ENCODE measurements at regions not wholly inside any gene's neighbourhood (a gene's known extent, or its start where the extent isn't known, plus 50 kb on each side); places are given as distances from the start of the nearest gene placed in this dataset.

DNA sequence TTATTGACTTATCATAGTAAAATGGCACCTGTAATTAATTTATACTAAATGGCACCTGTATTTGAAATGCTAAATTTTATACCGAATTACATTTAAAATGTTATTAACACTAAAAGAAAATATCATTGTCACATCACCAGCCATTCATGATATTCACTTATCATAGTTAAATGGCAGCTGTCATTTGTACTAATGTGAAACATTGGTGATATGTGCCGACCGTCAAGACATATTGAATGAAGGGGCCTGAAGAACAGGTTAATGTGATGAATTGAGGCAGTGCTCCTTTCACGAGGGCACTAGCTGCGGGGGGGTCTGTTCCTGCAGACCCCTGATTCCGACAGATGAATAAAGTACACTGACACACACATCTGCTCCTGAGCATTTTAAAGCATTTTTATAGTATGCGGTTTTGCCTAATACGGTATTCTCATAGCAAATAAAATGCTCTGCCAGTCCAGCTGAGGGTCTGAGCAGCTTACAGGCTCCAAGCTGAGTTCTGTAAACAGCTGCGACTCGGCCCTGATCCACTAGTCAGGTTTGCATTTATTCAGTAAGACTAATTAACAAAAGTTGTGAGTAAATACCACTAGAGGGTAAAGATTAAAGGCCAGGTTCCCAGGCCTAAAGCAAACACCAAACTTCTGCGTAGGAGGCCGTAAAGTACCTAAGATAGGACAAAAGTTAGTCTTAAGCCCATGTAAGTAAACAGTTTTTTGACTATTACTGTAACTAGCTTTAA lies 593.4 kb upstream of the NETO1 start:
- no peak for DNase-seq (ENCODE audit: low spot score)
- in situ Hi-C loops (cut with HindIII; ENCODE audit: low sequenced_read_pairs): no loop called here

DNA sequence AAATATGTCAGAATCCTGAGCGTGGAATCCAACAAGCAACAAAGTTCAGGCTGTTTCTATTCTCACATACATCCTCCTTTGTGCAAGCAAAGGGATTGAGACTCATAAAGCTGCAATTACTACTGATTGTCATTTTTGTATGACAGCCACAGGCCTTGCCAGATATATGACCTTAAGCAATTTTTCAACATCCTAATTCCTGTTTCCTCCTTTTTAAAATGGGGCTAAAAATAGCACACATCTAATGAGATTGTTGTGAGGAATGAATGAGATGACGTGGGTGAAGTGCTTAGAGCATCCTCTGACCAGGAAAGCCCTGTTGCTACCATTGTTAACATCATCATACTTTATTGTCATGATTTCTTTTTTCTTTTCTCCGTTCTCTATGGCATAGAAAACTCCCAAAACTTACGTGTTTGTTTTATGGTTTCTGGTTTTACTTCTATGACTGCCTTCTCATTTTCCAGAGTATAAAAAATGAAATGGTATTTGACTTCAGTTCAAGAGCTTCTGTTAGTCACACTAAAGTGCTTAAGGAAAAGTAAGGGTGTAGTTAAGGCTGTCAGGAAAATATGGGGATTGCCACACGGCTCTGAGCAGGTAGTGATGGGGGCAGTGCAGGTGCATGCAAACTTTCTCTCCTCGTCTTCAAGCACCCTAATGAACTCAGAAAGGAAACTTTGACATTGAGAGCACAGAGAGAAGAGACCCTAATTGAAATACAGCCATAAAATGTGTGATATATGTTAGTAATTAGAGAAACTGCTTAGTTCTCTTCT lies 590.6 kb upstream of the NETO1 start:
- in situ Hi-C loops (cut with HindIII; ENCODE audit: low sequenced_read_pairs): no loop called here
- DNase-seq (ENCODE audit: low spot score): no peak

DNA sequence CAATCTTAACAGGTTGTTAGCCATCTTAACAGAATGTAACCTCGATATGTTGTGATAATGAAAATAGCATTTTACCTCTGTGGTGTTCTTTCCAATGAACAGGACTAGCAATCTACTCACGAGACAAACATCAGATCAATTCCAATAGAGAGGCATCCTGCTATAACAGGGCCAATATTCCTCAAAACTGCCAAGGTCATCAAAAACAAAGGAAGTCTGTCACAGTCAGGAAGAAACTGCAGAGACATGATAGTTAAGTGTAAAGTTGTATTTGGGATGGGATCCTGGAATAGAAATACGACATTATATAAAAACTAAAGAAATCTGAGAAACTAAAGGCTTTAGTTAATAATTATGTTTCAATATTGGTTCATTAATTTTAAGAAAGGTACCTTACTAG lies 588.9 kb upstream of the NETO1 start:
- in situ Hi-C loops (cut with HindIII; ENCODE audit: low sequenced_read_pairs): no loop called here
- no peak for DNase-seq (ENCODE audit: low spot score)

DNA sequence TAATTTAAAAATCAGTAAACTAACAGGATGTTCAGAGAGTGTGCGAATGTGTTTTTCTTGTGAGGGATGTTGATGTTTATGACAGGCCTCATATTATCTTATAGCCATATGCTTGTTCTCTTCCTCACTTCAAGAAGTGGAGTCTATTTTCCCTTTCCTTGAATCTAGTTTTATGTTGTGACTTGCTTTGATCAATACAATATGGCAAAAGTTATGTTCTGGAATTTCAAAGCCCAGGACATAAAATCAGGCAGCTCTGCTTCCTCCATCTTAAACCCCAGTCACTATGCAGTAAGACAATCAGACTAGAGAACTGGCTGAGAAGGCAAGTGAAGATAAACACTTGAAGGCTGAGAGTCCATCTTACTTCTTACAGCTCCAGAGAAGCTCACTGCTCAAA lies 585.1 kb upstream of the NETO1 start:
- in situ Hi-C loops (cut with HindIII; ENCODE audit: low sequenced_read_pairs): no loop called here
- DNase-seq (ENCODE audit: low spot score): no peak

DNA sequence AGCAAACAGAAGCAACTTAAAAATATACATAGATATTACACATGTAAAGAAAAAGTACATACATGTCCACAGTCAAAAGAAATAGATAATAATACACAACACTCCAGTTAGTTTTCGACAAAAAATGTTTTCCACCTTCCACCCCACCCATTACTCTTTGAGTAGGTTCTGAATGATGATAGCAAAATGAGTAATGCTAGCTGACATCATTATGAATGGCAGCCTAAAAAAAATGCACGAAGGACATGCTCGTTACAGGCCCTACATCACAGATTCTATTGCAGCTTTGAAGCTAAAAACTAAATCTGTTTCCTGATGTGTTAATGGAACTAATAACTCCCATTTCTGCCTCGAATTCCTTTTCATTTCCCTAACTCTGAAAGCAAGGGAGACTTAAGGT lies 578.7 kb upstream of the NETO1 start:
- DNase-seq (ENCODE audit: low spot score): no peak
- in situ Hi-C loops (cut with HindIII; ENCODE audit: low sequenced_read_pairs): no loop called here

DNA sequence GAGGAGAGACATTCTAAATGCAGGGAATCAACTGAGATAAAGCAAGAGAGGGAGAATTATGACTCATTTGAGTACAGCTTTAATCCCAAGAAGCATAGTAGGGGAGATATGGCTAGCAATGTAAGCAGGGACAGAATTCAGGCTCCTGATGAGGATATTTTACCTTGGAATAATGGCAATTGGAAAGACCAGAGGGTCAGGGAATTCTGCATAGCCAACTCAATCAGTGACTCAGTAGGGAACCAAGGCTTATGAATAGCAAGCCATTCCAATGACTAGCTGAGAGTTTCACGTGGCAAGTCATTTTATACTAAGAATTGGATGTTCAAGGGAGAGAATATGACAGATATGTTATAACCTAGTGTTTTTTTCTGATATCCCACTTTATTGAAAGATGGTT lies 563.8 kb upstream of the NETO1 start:
- in situ Hi-C loops (cut with HindIII; ENCODE audit: low sequenced_read_pairs): no loop called here

DNA sequence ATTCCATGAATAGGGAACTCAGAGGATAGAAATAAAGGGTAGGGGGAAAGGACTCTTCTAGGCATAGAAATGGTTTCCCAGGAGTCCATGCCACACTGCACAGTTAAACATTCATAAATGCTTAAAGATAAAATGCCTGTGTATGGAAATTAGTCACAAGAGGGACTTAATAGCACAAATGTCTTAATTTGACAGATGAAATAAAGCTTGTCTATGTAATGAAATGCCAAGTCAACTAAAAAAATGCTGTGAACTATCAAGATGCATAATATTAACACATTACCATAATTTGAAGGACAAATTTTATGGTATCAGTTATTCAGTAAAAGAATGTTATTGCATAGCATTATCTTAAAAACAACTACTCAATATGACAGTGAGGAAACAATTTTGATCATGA lies 553.2 kb upstream of the NETO1 start:
- in situ Hi-C loops (cut with HindIII; ENCODE audit: low sequenced_read_pairs): no loop called here
- DNase-seq (ENCODE audit: low spot score): no peak

More for the DNA sequence above, 563.8 kb upstream of the NETO1 start:
- DNase-seq (ENCODE audit: low spot score): no peak

DNA sequence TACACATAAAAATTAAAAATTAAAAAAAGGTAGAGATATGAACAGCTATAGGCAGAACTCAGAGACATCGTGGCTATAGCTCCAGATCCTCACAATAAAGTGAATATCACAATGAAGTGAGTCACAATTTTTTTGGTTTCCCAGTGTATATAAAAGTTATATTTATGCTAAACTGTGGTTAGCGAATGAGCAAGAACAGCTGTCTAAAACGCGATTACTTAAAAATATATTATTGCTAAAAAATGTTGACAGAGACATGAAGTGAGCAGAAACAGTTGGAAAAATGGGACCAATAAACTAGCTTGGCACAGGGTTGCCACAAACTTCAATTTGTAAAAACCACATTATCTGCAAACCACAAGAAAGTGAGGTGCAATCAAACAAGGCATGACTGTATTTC lies 551.7 kb upstream of the NETO1 start:
- DNase-seq (ENCODE audit: low spot score): no peak
- in situ Hi-C loops (cut with HindIII; ENCODE audit: low sequenced_read_pairs): no loop called here

DNA sequence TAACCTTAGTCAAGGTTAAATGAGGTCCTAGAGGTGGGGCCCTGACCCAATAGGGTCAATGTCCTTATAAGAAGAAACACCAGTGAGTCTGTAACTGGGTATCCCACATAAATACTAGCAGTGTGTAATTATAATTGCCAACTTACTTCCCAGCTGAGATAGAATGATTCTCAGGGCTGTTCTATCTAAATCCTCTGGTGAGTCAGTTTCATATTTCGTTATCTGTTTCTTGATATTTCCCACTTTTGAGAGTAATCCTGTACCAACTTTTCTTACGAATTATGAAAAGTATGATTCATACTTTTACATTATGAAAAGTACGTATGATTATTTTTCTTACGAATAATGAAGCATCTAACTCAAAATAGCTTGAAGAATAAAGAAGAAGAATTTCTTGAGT lies 546.8 kb upstream of the NETO1 start:
- in situ Hi-C loops (cut with HindIII; ENCODE audit: low sequenced_read_pairs): no loop called here

DNA sequence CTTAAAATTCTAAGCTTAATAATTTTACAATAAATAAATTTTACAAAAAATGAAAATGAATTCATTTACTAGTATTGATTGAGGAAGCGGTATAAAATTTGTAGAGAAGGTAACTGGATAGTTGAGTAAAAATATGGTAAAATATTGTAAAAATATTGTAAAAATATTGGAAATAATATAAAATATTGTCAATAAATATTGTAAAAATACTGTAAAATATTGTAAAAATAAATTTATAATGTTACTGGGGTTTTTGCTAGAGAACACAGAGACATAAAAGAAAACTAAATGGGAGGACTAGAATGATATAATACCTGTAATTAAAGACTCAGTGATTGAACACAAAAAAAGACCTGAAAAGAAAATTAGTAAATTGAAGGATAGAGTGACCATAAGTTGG lies 546.3 kb upstream of the NETO1 start:
- in situ Hi-C loops (cut with HindIII; ENCODE audit: low sequenced_read_pairs): no loop called here
- DNase-seq (ENCODE audit: low spot score): no peak

More for the DNA sequence above, 546.8 kb upstream of the NETO1 start:
- DNase-seq (ENCODE audit: low spot score): no peak

DNA sequence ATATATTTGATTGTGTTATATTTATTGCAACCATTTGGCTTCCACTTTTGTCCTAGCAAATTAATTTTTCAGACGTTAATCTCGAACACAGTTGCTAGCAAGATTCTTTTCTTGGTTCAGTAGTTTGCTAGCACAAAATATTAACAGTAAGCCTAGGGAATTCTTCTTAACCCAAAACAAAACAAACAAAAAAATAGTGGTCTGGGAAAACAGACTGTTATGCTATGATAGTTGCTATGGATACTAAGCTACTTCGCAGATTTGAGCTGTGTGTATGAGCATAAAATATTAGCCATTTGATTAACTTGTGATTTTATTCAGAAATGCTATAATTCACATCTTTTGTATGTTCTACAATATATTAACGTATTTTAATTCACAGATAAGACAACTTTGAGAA lies 541.5 kb upstream of the NETO1 start:
- no peak for DNase-seq (ENCODE audit: low spot score)
- in situ Hi-C loops (cut with HindIII; ENCODE audit: low sequenced_read_pairs): no loop called here

DNA sequence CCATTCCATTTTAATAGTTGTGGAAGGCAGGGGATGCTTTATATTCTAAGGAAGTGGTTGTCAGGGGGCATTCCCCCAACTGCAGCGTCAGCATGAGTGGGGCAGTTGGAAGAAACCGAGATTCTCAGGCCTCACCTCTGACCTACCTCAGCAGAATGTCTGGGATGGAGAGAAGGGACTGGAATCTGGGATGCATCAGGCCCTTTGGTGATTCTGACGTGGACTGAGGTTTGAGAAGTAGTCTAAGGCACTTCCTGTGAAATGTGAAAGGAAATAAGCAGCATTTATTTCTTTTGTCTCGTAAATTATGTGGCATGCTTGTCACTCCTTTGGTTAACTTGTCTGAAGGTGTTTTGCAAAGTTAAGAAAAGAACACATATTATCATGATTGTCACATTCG lies 540.7 kb upstream of the NETO1 start:
- in situ Hi-C loops (cut with HindIII; ENCODE audit: low sequenced_read_pairs): no loop called here
- DNase-seq (ENCODE audit: low spot score): no peak

DNA sequence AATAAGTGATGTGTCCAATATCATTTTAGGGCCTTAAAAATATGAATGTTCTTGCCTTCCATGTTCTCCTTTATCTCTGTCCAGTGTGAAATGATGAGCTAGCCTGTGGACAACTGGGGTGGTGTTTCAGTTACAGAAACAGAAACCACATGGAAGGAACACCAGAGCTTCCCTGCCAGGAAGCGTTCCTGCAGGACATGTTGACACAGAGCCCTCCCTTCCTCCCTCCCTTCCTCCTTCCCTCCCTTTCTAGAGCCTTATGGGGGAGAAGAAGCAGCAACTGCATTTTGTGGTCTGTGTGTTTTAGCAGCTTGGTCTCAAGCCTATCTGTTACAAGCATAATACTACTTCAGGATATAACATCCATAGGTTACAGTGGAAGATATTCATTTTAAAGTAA lies 539.7 kb upstream of the NETO1 start:
- DNase-seq (ENCODE audit: low spot score): no peak
- in situ Hi-C loops (cut with HindIII; ENCODE audit: low sequenced_read_pairs): no loop called here

DNA sequence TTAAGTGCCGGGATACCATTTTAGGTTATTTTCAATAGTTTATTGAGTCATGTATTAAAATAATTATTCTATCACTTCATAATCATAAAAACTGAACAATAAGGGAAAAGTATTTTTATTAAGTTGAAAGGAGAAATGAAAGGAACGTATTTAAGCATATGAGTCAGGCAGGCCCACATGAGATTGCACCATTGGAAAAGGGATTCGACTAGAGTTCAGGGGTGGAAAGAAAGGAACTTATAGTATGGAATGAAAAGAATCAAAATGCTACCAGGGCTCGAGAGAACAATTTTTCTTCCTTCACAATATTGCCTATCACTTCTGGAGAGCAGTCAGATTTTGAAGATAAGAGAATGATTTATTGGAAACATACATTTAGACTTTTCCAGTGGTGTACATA lies 516.5 kb upstream of the NETO1 start:
- no peak for DNase-seq (ENCODE audit: low spot score)
- in situ Hi-C loops (cut with HindIII; ENCODE audit: low sequenced_read_pairs): no loop called here

DNA sequence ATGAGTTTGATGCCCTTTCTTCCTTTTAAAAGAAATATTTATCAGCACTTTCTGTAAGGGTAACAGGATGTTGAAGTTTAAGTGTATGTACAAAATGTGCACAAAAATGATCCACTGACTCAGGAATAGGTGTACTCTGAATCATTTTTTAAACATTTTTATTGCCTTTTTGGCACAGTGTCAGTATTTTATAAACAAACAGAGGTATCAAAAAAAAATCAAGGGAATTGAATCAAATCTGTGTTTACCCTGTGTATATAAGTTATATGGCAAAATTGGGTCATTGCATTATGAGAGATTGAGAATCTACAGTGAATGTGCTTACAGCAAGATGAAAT lies 513.9 kb upstream of the NETO1 start:
- DNase-seq (ENCODE audit: low spot score): no peak

DNA sequence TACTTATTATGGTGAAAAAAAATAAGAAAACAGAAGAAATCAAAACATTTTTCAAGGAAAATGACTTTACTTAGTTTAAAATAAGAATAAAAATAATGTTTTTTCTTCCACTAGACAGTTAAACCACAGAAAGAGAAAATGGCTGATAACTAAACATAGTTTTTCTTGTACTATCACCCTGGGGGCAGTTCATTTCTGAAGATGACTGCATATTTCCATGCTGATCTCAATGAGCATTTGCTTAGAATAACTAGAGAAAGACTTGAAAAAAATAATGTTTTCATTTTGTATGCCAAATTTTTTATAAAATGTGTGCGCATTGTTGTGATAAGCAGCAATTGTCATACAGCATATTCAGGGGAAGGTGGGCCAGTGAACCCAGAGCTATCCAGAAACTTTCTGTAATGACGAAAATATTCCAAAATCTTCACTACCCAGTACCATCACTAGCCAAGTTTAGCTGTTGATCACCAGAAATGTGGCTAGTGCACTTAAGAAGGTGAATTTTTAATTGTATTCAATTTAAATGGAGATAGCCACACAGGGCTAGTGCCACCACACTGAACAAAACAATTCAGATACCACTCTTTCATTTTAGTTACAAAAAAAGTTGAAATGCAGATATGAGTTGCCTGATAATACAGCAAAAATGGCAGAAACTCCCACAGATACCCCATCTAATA lies 513.4 kb upstream of the NETO1 start:
- in situ Hi-C loops (cut with HindIII; ENCODE audit: low sequenced_read_pairs): no loop called here
- no peak for DNase-seq (ENCODE audit: low spot score)

More for the DNA sequence above, 513.9 kb upstream of the NETO1 start:
- in situ Hi-C loops (cut with HindIII; ENCODE audit: low sequenced_read_pairs): no loop called here

DNA sequence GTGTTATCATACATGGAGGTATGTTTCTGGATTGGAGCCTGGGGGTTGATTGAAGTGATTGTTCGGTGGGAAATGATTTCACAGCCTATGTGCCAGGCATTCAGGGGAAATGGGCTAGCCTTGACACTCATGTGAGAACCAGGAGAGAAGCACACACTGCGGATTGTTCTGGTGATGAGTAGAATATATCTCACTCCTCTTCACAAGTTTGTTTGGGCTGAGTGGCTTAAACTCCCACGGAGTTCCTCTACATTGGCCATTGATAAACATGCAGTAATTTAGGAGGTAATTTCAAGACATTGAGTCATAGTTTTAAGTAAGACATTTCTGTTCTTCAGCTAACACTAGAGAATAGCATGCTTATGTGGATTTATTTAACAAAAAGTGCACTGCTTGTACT lies 498.9 kb upstream of the NETO1 start:
- DNase-seq (ENCODE audit: low spot score): no peak
- in situ Hi-C loops (cut with HindIII; ENCODE audit: low sequenced_read_pairs): no loop called here

DNA sequence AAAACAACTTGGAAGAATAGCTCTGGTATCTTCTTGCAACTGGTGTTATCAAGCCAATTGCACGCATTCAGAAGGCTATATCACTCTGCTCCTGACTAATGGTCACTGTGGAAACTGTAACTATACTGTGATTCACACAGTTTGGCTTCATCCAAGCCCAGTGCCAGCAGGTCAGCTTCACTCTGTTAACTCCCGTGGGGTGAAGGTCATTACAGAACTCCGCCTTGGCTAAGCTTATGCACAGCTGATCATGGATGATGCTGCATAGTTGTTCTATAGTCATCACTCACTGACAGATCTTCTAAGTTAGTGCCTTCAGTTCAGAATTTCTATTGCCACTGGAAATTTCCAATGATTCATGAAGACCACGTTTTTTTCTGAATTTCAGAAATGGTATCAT lies 497.2 kb upstream of the NETO1 start:
- DNase-seq (ENCODE audit: low spot score): no peak
- in situ Hi-C loops (cut with HindIII; ENCODE audit: low sequenced_read_pairs): no loop called here

DNA sequence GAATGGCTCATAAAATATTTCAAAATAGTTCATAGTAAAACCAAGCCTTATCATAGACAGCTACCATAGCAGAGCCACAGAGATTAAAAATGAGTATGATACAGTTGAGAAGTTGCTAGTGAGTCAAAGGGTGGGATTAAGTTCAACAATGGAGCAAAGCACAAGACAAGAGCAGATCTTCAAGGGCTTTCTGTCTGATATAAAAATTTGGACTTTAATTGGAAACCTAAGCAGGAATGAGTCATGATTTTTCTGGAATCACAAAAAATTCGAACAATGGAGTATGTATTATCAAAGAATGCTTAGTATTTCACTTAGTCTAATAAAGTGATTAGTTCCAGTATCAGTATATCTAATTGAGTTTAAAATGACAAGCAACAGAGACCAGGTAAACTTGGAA lies 487.3 kb upstream of the NETO1 start:
- in situ Hi-C loops (cut with HindIII; ENCODE audit: low sequenced_read_pairs): no loop called here
- no peak for DNase-seq (ENCODE audit: low spot score)

DNA sequence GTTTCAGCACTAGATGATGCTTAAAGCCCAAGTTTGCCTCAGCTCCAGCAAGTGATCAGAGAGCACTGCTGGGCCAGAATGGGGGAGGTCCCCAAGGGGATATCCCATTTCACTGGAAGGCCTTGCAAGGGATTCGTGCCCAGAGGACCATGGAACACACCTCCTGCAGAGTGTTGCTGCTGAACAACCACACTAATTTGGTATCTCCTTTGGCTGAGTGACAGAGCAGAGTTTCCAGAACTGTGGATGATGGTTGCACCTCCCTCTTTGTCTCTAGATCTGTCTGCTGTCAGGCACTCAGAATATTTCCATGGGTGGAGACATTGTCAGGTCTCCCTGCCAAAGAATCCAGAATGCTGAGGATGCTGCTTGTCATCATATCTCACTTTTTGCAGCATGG lies 484.8 kb upstream of the NETO1 start:
- no peak for DNase-seq (ENCODE audit: low spot score)
- in situ Hi-C loops (cut with HindIII; ENCODE audit: low sequenced_read_pairs): no loop called here
